ENCODE measurements at regions not wholly inside any gene's neighbourhood (a gene's known extent, or its start where the extent isn't known, plus 50 kb on each side); places are given as distances from the start of the nearest gene placed in this dataset.

DNA sequence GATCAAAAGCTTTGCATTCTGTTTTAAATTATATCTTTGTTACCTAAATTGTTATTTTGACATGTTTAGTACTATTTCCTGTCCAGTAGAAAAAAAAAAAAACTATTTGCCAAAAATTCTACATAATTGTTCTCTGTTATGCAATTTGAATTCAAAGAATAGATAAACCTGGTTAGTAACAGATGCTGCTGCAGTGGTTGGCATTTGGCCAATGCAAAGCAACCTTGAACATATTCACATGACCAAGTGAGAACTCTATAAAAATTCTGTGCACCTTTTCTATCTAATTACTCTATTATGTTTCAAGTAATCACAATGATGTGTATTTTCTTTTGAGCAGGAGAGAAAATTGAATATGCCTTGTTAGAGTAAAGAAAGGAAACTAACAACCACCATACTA, 1473.4 kb downstream of the RPA4 start:
- TF ChIP-seq ZFX (IDR thresholded peaks at IDR 0.05), result no peak
- TF ChIP-seq, protein P1, sequence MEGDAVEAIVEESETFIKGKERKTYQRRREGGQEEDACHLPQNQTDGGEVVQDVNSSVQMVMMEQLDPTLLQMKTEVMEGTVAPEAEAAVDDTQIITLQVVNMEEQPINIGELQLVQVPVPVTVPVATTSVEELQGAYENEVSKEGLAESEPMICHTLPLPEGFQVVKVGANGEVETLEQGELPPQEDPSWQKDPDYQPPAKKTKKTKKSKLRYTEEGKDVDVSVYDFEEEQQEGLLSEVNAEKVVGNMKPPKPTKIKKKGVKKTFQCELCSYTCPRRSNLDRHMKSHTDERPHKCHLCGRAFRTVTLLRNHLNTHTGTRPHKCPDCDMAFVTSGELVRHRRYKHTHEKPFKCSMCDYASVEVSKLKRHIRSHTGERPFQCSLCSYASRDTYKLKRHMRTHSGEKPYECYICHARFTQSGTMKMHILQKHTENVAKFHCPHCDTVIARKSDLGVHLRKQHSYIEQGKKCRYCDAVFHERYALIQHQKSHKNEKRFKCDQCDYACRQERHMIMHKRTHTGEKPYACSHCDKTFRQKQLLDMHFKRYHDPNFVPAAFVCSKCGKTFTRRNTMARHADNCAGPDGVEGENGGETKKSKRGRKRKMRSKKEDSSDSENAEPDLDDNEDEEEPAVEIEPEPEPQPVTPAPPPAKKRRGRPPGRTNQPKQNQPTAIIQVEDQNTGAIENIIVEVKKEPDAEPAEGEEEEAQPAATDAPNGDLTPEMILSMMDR (conservative IDR thresholded peaks at IDR 0.05), result no peak
